ENCODE measurements at regions not wholly inside any gene's neighbourhood (a gene's known extent, or its start where the extent isn't known, plus 50 kb on each side); places are given as distances from the start of the nearest gene placed in this dataset.

- TF ChIP-seq LEF1 (IDR thresholded peaks at IDR 0.05; ENCODE audit: borderline replicate concordance) (no peak), FOXA1 (IDR thresholded peaks at IDR 0.05) (no peak), L3MBTL2 (conservative IDR thresholded peaks at IDR 0.05) (no peak), ARNT (IDR thresholded peaks at IDR 0.05) (no peak), FOXM1 (IDR thresholded peaks at IDR 0.05; ENCODE audit: borderline replicate concordance) (no peak), TARDBP (IDR thresholded peaks at IDR 0.05) (no peak), SP1 (IDR thresholded peaks at IDR 0.05) (no peak), SUZ12 (IDR thresholded peaks at IDR 0.05) (no peak), BHLHE40 (IDR thresholded peaks at IDR 0.05; ENCODE audit: borderline replicate concordance) (no peak), NFRKB (IDR thresholded peaks at IDR 0.05) (no peak), ZNF384 (IDR thresholded peaks at IDR 0.05) (no peak)
- ChIA-PET POLR2A (no interaction called here), CTCF (no interaction called here)
- no peak for DNase-seq (ENCODE audit: extremely low spot score)
These were observed 279.3 kb upstream of the CAMK1G start for GRCh38 chr1:209304166-209304565.

GRCh38 chr1:209305221-209305954 lies 278.1 kb upstream of the CAMK1G start:
- ChIA-PET CTCF (interaction anchor here (0.9 kb wide), 1 partner anchor 56 kb away, joined by 3 read pairs; no protein-coding TSS in a partner anchor), POLR2A (no interaction called here)
- DNase-seq (ENCODE audit: extremely low spot score): no peak
- no peak for TF ChIP-seq SUZ12 (IDR thresholded peaks at IDR 0.05)
- no peak for TF ChIP-seq CTBP1 (IDR thresholded peaks at IDR 0.05; ENCODE audit: borderline replicate concordance)
- TF ChIP-seq FOXM1 (IDR thresholded peaks at IDR 0.05; ENCODE audit: borderline replicate concordance): no peak
- TF ChIP-seq ZNF384 (IDR thresholded peaks at IDR 0.05): no peak
- TF ChIP-seq L3MBTL2 (conservative IDR thresholded peaks at IDR 0.05): no peak
- no peak for TF ChIP-seq BHLHE40 (IDR thresholded peaks at IDR 0.05; ENCODE audit: borderline replicate concordance)
- no peak for TF ChIP-seq ELF4 (IDR thresholded peaks at IDR 0.05)
- no peak for TF ChIP-seq LEF1 (IDR thresholded peaks at IDR 0.05; ENCODE audit: borderline replicate concordance)
- no peak for TF ChIP-seq PKNOX1 (IDR thresholded peaks at IDR 0.05)
- TF ChIP-seq ARNT (IDR thresholded peaks at IDR 0.05): no peak
- no peak for TF ChIP-seq FOXA1 (IDR thresholded peaks at IDR 0.05)
- TF ChIP-seq FOXK2 (IDR thresholded peaks at IDR 0.05): no peak
- no peak for TF ChIP-seq HDGF (IDR thresholded peaks at IDR 0.05; ENCODE audit: borderline replicate concordance)

GRCh38 chr1:209307846-209308245 lies 275.7 kb upstream of the CAMK1G start:
- CTCF ChIA-PET: interaction anchor here (1.6 kb wide), 1 partner anchor 206 kb away, joined by 3 read pairs; no protein-coding TSS in a partner anchor
- TF ChIP-seq ELF4 (IDR thresholded peaks at IDR 0.05) (no peak), ZNF384 (IDR thresholded peaks at IDR 0.05) (no peak), CTBP1 (IDR thresholded peaks at IDR 0.05; ENCODE audit: borderline replicate concordance) (no peak), FOXK2 (IDR thresholded peaks at IDR 0.05) (no peak), SP1 (IDR thresholded peaks at IDR 0.05) (no peak), SUZ12 (IDR thresholded peaks at IDR 0.05) (no peak), FOXA1 (IDR thresholded peaks at IDR 0.05) (no peak), L3MBTL2 (conservative IDR thresholded peaks at IDR 0.05) (no peak), NFRKB (IDR thresholded peaks at IDR 0.05) (no peak), PKNOX1 (IDR thresholded peaks at IDR 0.05) (no peak), FOXM1 (IDR thresholded peaks at IDR 0.05; ENCODE audit: borderline replicate concordance) (no peak), TARDBP (IDR thresholded peaks at IDR 0.05) (no peak), HDGF (IDR thresholded peaks at IDR 0.05; ENCODE audit: borderline replicate concordance) (no peak), ARNT (IDR thresholded peaks at IDR 0.05) (no peak), BHLHE40 (IDR thresholded peaks at IDR 0.05; ENCODE audit: borderline replicate concordance) (no peak), LEF1 (IDR thresholded peaks at IDR 0.05; ENCODE audit: borderline replicate concordance) (no peak)
- POLR2A ChIA-PET: no interaction called here
- DNase-seq (ENCODE audit: extremely low spot score): no peak

GRCh38 chr1:209309198-209309597 lies 274.3 kb upstream of the CAMK1G start:
- ChIA-PET CTCF (interaction anchor here (1.6 kb wide), 1 partner anchor 205 kb away, joined by 3 read pairs; no protein-coding TSS in a partner anchor), POLR2A (no interaction called here)
- no peak for TF ChIP-seq NFRKB (IDR thresholded peaks at IDR 0.05)
- no peak for TF ChIP-seq FOXM1 (IDR thresholded peaks at IDR 0.05; ENCODE audit: borderline replicate concordance)
- TF ChIP-seq SUZ12 (IDR thresholded peaks at IDR 0.05): no peak
- TF ChIP-seq PKNOX1 (IDR thresholded peaks at IDR 0.05): no peak
- TF ChIP-seq CTBP1 (IDR thresholded peaks at IDR 0.05; ENCODE audit: borderline replicate concordance): no peak
- TF ChIP-seq FOXK2 (IDR thresholded peaks at IDR 0.05): no peak
- TF ChIP-seq HDGF (IDR thresholded peaks at IDR 0.05; ENCODE audit: borderline replicate concordance): no peak
- no peak for TF ChIP-seq ARNT (IDR thresholded peaks at IDR 0.05)
- TF ChIP-seq LEF1 (IDR thresholded peaks at IDR 0.05; ENCODE audit: borderline replicate concordance): no peak
- TF ChIP-seq ZNF384 (IDR thresholded peaks at IDR 0.05): no peak
- no peak for DNase-seq (ENCODE audit: extremely low spot score)

- DNase-seq (ENCODE audit: extremely low spot score): no peak
- no peak for TF ChIP-seq NFRKB (IDR thresholded peaks at IDR 0.05)
- no peak for TF ChIP-seq FOXK2 (IDR thresholded peaks at IDR 0.05)
- no peak for TF ChIP-seq ELF4 (IDR thresholded peaks at IDR 0.05)
- no peak for TF ChIP-seq FOXM1 (IDR thresholded peaks at IDR 0.05; ENCODE audit: borderline replicate concordance)
- no peak for TF ChIP-seq CTBP1 (IDR thresholded peaks at IDR 0.05; ENCODE audit: borderline replicate concordance)
- no peak for TF ChIP-seq PKNOX1 (IDR thresholded peaks at IDR 0.05)
- TF ChIP-seq ARNT (IDR thresholded peaks at IDR 0.05): no peak
- no peak for TF ChIP-seq BHLHE40 (IDR thresholded peaks at IDR 0.05; ENCODE audit: borderline replicate concordance)
- TF ChIP-seq TARDBP (IDR thresholded peaks at IDR 0.05): no peak
- no peak for TF ChIP-seq HDGF (IDR thresholded peaks at IDR 0.05; ENCODE audit: borderline replicate concordance)
- no peak for TF ChIP-seq L3MBTL2 (conservative IDR thresholded peaks at IDR 0.05)
- no peak for TF ChIP-seq SP1 (IDR thresholded peaks at IDR 0.05)
- no peak for TF ChIP-seq LEF1 (IDR thresholded peaks at IDR 0.05; ENCODE audit: borderline replicate concordance)
- TF ChIP-seq SUZ12 (IDR thresholded peaks at IDR 0.05): no peak
- no peak for TF ChIP-seq ZNF384 (IDR thresholded peaks at IDR 0.05)
- TF ChIP-seq FOXA1 (IDR thresholded peaks at IDR 0.05): no peak
- ChIA-PET CTCF (no interaction called here), POLR2A (no interaction called here)
These were observed 271.7 kb upstream of the CAMK1G start for GRCh38 chr1:209311770-209312169.
